NCI-H2227 (cell line): ENCODE measurements at regions not wholly inside any gene's neighbourhood (a gene's known extent, or its start where the extent isn't known, plus 50 kb on each side); places are given as distances from the start of the nearest gene placed in this dataset.

ENCODE experiments used
- DNase-seq: peaks from one replicate; lab custom pipeline; 2025; ENCODE audit not compliant: unreplicated experiment; lab: John Stamatoyannopoulos, UW

DNA sequence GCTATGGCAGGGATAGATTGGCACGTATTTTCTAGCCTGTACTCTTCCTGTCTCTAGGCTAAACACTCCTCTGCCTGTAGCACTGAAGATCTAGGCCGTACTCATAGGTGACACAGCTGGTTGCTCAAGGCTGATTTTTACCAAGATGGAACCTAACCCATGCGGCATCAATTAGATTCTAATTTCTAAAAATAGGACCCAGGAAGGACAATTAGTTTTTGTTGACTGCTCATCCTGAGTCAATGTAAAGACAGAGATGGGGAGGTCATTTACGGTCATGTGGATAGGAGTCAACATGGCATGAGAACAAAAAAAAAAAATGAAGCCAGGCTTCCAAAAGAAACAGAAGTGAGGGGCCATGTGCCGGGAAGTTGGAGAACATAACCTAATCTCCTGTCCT, 360.7 kb upstream of the ETAA1 start:
- DNase-seq = no peak

DNA sequence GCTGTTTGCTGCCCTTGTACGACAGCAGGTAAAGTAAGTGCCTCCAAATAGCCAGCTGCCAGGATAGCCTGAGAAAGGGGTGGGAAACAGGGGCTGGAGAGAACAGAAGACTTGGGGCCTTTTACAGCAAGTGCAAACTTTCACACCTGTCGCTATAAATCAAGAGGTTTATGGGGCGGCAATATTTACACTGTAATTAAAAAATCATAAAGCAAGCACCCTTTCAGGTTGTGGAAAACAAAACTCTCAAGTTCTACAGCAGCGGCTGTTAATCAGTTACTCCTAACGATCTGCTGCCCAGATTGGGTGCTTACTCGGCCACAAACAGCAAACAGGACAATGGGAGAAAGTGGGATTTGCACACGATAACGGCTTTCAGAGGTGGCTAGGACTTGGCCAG, 359.5 kb upstream of the ETAA1 start:
- DNase-seq = no peak

- no peak for DNase-seq
Observed at GRCh38 chr2:67038195-67038594, 358.9 kb upstream of the ETAA1 start.

GRCh38 chr2:67039058-67039457, 358.1 kb upstream of the ETAA1 start:
- no peak for DNase-seq

DNA sequence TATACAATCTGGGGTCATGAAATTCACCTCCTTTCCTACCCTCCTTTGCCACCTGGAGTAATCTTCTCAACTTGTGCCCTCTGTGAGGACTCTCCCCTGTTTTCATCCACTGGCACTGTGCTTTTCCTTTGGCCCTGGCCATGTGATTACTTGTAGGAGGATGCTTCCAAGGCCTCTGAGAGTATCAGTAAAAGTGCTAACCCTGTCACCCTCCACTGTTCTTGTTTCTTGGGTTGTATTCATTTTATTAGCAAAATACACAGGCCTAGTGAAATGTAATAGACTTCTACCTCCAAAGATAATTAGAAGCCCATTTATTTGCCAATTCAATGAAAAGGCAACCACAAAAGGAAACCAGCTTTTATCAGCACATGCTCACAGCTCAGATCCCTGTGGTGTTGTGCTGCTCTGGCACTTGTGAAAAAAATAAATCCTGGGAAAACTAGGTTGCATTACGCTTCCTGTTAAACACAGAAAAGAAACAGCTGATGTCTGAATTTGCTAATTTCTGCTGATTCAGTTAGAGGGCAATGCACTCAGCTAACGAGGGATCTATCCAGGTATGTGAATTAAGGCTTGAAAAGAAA, 357.5 kb upstream of the ETAA1 start:
- no peak for DNase-seq

- no peak for DNase-seq
Observed at GRCh38 chr2:67041051-67041450, 356.1 kb upstream of the ETAA1 start.

DNA sequence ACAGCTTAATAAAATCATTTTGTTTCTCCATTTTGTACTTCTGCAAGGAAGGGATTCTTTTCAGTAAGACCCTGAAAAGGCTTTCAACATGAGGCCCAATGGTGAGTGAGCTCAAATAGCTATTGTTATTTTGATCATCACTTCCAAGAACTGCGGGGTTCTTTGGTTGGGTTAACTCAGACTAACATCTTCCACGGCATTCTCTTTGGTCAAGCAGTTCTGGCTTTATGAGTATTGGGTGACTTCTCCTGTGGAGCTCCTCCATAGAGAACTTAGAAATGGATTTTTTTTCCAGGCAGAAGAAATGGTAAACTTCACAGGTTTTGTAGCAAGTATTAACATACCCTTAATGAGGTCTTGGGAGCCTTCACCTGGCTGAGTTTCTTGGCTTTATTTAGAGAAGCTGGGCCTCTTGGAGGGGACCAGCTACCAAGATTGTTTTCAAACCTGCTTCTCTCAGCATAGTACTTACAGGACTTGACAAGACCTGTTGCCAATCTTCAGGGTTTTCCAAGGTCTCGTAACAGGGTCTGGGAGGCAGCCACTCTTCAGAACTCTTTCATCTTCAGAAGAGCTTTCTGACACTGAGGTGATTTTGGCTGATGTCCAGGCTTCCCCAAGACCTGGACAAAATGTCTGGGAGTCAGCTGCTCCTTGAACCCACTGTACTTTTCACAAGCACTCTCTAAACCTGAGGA, 353.2 kb upstream of the ETAA1 start:
- no peak for DNase-seq

DNA sequence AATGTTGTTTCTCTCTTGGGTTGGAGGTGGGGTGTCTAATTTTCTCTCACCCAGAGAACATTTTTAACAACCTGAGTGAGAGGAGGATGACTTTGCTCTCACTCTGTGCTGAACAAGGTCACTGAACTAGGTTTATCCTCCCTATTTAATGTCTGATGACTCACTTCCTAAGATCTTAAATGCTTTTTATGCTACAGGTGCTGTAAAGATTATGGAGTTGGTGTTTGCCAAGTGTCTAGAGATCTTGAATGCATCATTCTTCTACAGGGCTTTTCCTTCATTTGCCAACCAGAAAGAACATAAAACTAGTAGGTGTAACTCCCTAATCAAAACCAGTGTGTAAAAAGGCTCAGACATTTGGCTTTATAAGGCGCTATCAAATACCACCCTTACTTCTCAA, 350.5 kb upstream of the ETAA1 start:
- no peak for DNase-seq

GRCh38 chr2:67048314-67048713, 348.8 kb upstream of the ETAA1 start:
- no peak for DNase-seq

- peak; percentile 58 for DNase-seq
Observed at GRCh38 chr2:67050622-67051021, 346.5 kb upstream of the ETAA1 start.

DNA sequence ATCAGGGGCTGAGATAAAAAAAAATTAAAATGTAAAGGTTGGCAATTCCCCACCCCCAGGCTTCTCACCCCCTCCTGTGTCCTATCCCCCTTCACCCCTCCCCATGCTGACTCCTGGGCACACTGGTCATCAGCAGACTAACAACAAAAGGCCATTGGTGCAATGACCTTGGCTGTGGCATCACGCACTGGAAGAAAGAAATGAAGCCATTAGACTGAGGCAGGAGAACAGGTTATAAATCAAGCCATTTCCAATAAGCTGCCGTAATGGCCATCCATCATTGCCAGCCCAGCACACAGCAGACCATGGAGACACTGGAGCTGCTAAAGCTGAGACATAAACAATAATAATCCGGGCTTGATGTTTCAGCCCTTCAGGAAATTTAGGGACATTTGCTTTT, 342.4 kb upstream of the ETAA1 start:
- DNase-seq = peak; percentile 60

- no peak for DNase-seq
Observed at GRCh38 chr2:67055387-67056304, 341.5 kb upstream of the ETAA1 start.

DNA sequence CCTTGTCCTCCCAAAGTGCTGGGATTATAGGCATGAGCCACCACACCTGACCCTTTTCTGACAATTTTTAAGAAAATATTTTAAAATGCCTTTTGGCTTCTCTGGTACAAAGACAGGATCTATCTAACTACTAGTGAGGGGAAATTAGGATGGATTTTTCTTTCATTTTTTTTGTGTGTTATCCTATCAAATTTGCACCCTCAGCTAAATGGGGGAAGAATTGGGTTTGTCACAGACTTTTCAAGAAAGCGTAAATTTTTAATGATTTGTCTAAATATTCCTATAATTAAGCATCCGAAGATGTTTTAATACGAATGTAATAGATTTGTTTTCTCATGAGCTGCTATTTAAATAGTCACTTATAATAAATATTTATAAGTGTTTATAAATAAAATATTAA, 340.0 kb upstream of the ETAA1 start:
- no peak for DNase-seq

DNA sequence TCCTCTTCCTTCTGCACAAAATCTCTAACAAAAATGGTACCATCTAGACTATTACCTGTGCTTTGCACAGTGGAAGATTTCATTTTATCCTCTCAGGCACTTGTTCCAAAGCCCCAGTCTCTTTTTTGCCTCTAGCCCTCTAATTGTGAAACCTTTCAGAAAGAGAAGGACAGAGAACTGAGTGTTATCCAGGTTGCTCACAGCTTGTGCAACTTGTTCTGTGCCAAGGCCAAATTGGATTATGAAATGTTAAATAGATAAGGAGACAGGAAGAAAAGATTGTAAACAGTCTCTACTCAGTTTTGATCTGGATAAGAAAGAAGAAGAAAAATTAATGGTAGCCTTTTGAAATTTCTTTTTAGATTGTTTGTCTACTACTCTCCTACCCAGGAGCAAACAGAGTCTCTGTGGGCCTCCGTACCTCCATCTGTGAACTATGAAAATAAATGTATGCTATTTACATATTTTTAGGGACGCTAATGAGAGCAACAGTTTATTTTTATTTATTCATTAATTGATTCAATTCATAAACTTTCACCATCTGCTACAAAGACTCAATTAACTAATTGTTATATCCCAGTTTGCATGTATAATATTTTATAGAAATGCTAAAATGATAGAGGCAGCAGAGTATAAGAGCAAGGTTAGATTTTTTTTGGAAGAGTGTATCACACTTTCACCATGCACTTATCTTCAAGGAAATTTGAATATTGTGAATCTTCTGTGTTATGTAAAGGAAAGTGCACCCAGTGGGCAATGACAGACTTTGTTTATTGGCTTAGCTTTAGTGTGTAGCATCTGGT, 339.0 kb upstream of the ETAA1 start:
- no peak for DNase-seq

DNA sequence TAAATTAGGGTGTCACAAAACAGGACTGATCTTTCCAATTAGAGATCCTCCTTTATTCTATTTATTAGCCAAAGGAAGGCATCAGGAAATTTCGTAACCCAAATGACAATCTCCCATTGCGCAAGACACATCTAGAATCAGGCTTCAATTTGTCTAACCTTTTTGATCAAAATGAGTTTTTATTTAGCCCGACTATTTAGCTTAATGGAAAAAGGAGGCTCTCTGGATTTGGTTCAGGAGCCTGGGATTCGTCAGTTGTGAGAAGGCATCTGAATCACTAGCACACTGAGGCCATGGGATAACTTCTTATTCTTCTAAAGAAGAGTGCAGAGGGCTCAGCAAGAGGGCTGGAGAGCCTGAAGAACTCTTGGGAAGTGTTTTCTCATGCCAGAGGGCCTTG, 332.1 kb upstream of the ETAA1 start:
- no peak for DNase-seq

DNA sequence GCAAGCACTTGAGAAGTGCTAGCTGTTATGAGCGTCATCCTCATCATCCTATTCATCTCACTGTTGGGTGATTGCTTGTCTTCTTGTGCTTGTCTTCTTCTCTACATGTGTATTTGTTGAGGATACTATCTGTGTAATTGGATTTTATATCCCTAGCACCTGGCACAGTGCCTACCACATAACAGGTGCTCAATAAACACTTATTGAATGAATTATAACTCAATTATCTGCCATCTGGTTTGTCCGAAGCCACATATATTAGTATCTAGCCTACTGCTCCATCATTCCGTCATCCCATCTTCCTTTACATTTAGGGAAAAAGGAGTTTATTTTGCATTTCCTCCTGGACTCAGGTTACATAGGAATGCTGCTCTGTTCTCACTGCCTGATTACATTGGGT, 330.4 kb upstream of the ETAA1 start:
- DNase-seq = no peak

DNA sequence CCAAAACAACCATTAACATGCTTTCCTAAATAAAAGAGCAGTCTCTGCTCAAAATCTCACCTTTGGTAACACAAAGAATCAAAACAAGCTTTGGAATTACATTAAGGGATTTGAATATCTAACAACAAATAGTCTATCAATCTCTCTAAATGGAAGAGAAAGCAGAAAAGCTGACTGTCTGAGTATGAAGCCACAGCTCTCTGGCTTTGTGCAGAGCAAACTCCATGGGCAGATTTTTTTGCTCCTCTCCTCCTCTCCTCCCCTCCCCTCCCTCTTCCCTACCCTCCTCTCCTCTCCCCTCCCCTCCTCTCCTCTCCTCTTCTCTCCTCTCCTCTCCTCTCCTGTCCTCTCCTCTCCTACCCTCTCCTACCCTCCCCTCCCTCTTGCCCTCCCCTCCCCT, 329.5 kb upstream of the ETAA1 start:
- DNase-seq = no peak

- DNase-seq = no peak
Observed at GRCh38 chr2:67070826-67071225, 326.3 kb upstream of the ETAA1 start.

- no peak for DNase-seq
Observed at GRCh38 chr2:67075056-67075455, 322.1 kb upstream of the ETAA1 start.

DNA sequence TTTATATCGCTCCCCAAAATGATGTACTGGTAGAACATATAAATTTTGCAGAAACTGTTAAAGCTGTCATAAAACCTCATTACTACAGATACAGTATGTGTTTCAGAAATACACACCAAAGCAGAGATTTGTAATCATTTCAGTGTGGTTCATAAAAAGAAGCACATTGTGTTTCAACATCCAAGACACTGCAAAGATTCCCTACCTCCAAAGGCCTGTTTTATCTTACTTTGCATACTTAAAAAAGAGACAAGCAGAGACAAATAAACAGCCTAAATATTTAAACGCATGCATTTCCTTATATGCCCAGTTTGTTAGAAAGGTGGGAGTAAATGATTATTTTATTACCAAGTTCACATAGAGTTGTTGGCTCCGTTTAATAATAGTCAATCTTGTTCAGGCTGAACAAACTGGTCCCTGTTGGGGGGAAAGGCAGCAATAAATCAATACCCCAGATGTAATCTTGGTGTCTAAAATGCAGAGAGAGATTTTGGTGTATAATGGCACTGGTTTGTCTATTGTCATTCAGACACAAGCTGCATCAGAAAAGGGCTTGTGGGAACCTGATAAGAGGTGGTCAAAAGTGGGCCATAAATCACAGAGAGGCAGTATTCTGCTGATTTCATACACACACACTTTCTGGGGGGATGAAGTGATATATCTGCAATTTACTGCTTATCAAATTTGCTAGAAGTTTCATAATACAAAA, 321.4 kb upstream of the ETAA1 start:
- peak; percentile 9 for DNase-seq

DNA sequence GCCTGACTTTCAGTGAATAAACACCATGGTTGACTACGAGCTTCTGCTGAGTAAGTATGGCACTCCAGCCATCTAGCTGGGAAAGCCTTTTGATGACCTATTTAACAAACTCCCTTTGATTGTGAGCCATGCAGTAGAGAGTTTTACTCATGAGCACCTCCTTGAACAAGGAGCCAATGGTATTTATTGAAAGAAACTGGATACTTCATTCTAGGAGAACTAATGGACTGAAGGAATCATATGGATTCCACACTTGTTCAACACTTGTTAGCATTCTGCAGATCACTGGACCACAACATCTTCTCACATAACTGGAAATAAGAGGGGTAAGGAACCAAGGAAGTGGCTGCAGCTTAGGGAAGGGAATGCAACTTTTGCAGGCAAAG, 320.9 kb upstream of the ETAA1 start:
- DNase-seq = no peak
